GM12875 (cell line): ENCODE measurements at regions not wholly inside any gene's neighbourhood (a gene's known extent, or its start where the extent isn't known, plus 50 kb on each side); places are given as distances from the start of the nearest gene placed in this dataset.
"Not testable (repeated sequence)": the region's sequence is repeated elsewhere in the genome, so short reads cannot be mapped to it uniquely, and the experiment has no call there.

Experiments used
- H3K4me3 ChIP-seq: one replicate; pipeline ENCODE4 v1.5.1; 2011; ENCODE audit warnings: low read depth, low read length, control low read depth
- CTCF ChIP-seq: IDR thresholded peaks from 2 replicates; pipeline ENCODE4 v1.5.1; 2011; ENCODE audit warnings: low read depth, mild to moderate bottlenecking, control low read depth, inconsistent platforms, low read length, moderate library complexity, borderline replicate concordance; ENCODE audit not compliant: insufficient read depth

DNA sequence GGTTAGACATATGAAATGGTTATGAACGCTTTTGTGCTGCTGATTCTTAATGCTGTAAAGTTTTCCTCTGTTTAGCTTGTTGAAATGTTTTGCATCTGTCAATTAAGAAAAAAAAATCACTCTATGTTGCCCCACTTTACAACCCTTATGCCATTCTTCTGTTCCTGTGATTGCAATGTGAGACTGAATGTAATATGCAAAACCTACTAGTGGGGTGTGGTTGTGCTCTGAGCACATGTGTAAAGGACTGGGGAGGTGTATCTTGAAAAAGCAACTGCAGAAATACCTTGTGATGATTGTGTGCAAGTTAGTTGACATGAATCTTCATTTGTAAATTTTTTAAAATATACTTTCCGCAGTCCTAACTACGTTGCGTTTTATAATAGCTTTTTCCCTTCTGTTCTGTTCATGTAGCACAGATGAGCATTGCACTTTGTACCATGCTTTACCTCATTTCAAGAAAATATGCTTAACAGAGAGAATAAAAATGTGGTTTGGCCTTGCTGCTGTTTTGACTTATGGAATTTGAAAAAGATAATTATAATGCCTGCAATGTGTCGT, 357.0 kb upstream of the PIK3R1 start:
- TF ChIP-seq CTCF: no peak
- no peak overlapping the region for H3K4me3 ChIP-seq

GRCh38 chr5:67857502-67857901, 358.1 kb upstream of the PIK3R1 start:
- no peak for TF ChIP-seq CTCF
- H3K4me3 ChIP-seq: no peak overlapping the region

GRCh38 chr5:67855523-67855922, 360.0 kb upstream of the PIK3R1 start:
- no peak for TF ChIP-seq CTCF
- no peak overlapping the region for H3K4me3 ChIP-seq

DNA sequence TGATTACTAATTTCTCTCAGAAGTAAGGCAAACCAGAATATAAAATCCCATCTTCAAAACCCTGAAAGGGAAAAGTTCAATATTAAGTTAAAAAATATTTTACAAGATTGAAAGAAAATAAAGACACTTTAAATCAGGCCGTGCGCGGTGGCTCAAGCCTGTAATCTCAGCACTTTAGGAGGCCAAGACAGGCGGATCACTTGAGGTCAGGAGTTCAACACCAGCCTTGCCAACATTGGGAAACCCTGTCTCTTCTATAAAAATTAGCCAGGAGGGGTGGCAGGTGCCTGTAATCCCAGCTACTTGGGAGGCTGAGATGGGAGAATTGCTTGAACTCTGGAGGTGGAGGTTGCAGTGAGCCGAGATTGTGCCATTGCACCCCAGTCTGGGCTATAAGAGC, 364.6 kb upstream of the PIK3R1 start:
- not testable (repeated sequence) for H3K4me3 ChIP-seq

GRCh38 chr5:67844924-67845323, 370.6 kb upstream of the PIK3R1 start:
- H3K4me3 ChIP-seq: no peak overlapping the region
- TF ChIP-seq CTCF: no peak

GRCh38 chr5:67842806-67843205, 372.8 kb upstream of the PIK3R1 start:
- no peak overlapping the region for H3K4me3 ChIP-seq
- no peak for TF ChIP-seq CTCF

- not testable (repeated sequence) for H3K4me3 ChIP-seq
These were observed 378.3 kb upstream of the PIK3R1 start for GRCh38 chr5:67837225-67837624.

- H3K4me3 ChIP-seq: not testable (repeated sequence)
These were observed 379.1 kb upstream of the PIK3R1 start for GRCh38 chr5:67836496-67836895.

- no peak overlapping the region for H3K4me3 ChIP-seq
- no peak for TF ChIP-seq CTCF
These were observed 384.5 kb upstream of the PIK3R1 start for GRCh38 chr5:67831048-67831447.
